HepG2 (cell line): ENCODE measurements at regions not wholly inside any gene's neighbourhood (a gene's known extent, or its start where the extent isn't known, plus 50 kb on each side); places are given as distances from the start of the nearest gene placed in this dataset.

Experiments
- ATAC-seq: fragments of 200-7000 bp; cut with Tn5 transposase; 3 replicates; pipeline ENCODE4 v1.9.1; 2020; ENCODE audit warnings: mild to moderate bottlenecking, moderate library complexity
- BruUV-seq: library from RNA; stranded (reverse); fragments of 400-500 nt; replicated peaks from 2 replicates; lab custom pipeline; 2021; lab: Mats Ljungman, UMichigan
- CTCF ChIA-PET: fragments of 300-600 bp; formaldehyde crosslinking; extraction: SDS; loops from one replicate; lab custom pipeline; 2021; ENCODE audit warnings: low total read pairs, inconsistent platforms, low intra/inter-chr PET ratio; lab: Yijun Ruan, JAX
- POLR2A ChIA-PET: fragments of 350-600 bp; sonication (Branson Sonifier 250); formaldehyde crosslinking; loops from one replicate; lab custom pipeline; 2020; ENCODE audit warnings: antibody characterized with exemption, inconsistent platforms; lab: Yijun Ruan, JAX
- DNase-seq: peaks from one replicate; pipeline ENCODE4 v3.0.0-alpha.2; 2015; ENCODE audit warnings: low spot score
- FAIRE-seq: peaks from 3 replicates; lab custom pipeline; 2011; peaks lifted over from hg19 to GRCh38; lab: Jason Lieb, UNC
- H2AFZ ChIP-seq: one replicate; pipeline ENCODE4 v1.6.1; 2011; ENCODE audit warnings: low read length, inconsistent platforms
- H3K27ac ChIP-seq: fragments of 300-600 bp; 3 replicates; pipeline ENCODE4 v1.8.0; 2011; ENCODE audit warnings: mixed run types, mild to moderate bottlenecking, mixed read lengths, low read length, inconsistent platforms; ENCODE audit not compliant: insufficient read depth; ENCODE audit errors: extremely low read length
- H3K27me3 ChIP-seq, 2 experiments: fragments of 200-600 bp in 1 of 2; 2 replicates in 1 of 2; 3 replicates in 1 of 2; pipeline versions ENCODE4 v1.6.0 to v1.8.0; 2011; ENCODE audit warnings: low read length in 2 of 2, mild to moderate bottlenecking in 2 of 2, moderate library complexity in 2 of 2, inconsistent platforms in 1 of 2; ENCODE audit not compliant: insufficient read depth in 2 of 2, control insufficient read depth in 1 of 2
- H3K36me3 ChIP-seq, 2 experiments: fragments of 200-600 bp in 1 of 2; replicated peaks in 1 of 2; 2 replicates in 1 of 2; 3 replicates in 1 of 2; pipeline versions ENCODE4 v1.5.1 to v1.8.0; 2011; ENCODE audit warnings: low read length in 2 of 2, inconsistent platforms in 1 of 2; ENCODE audit not compliant: insufficient read depth in 2 of 2, control insufficient read depth in 1 of 2
- H3K4me1 ChIP-seq: 2 replicates; pipeline ENCODE4 v1.5.1; 2012; ENCODE audit warnings: low read length, inconsistent platforms; ENCODE audit not compliant: insufficient read depth
- H3K4me2 ChIP-seq: 2 replicates; pipeline ENCODE4 v1.6.0; 2011; ENCODE audit warnings: low read depth, low read length, inconsistent platforms
- H3K4me3 ChIP-seq, 3 experiments: fragments of 200-600 bp in 1 of 3; sonication (generic), shearing (Covaris generic) in 1 of 3; replicated peaks in 1 of 3; 2 replicates each; pipeline ENCODE4 v1.5.1; 2011 to 2016; ENCODE audit warnings: low read length in 3 of 3, inconsistent platforms in 2 of 3, low read depth in 2 of 3, mild to moderate bottlenecking in 2 of 3, control low read depth in 1 of 3, mixed read lengths in 1 of 3; ENCODE audit not compliant: insufficient read depth in 1 of 3
- H3K79me2 ChIP-seq: one replicate; pipeline ENCODE4 v1.6.1; 2011; ENCODE audit warnings: low read length, inconsistent platforms; ENCODE audit not compliant: insufficient read depth
- H3K9ac ChIP-seq: 2 replicates; pipeline ENCODE4 v1.6.0; 2011; ENCODE audit warnings: mild to moderate bottlenecking, low read depth, low read length, inconsistent platforms; ENCODE audit not compliant: insufficient read depth
- H3K9me3 ChIP-seq: 2 replicates; pipeline ENCODE4 v1.5.1; 2012; ENCODE audit warnings: mild to moderate bottlenecking, low read length
- H4K20me1 ChIP-seq: 2 replicates; pipeline ENCODE4 v1.6.0; 2011; ENCODE audit warnings: inconsistent platforms, mild to moderate bottlenecking, low read length, moderate library complexity; ENCODE audit not compliant: insufficient read depth
- EED ChIP-seq: sonication (generic); formaldehyde crosslinking; IDR thresholded peaks from 2 replicates; pipeline ENCODE4 v1.5.0; 2020; ENCODE audit warnings: mild to moderate bottlenecking, missing genetic modification reagents
- GTF3A ChIP-seq: sonication (generic); formaldehyde crosslinking; conservative IDR thresholded peaks from 2 replicates; pipeline ENCODE4 v1.4.0; 2020; ENCODE audit warnings: mild to moderate bottlenecking, missing genetic modification reagents
- HOXA9 ChIP-seq: sonication (generic); formaldehyde crosslinking; IDR thresholded peaks from 2 replicates; pipeline ENCODE4 v1.8.1; 2022; ENCODE audit warnings: missing genetic modification reagents, mild to moderate bottlenecking, moderate library complexity, borderline replicate concordance
- MYNN ChIP-seq: sonication (generic); formaldehyde crosslinking; IDR thresholded peaks from 2 replicates; pipeline ENCODE4 v1.4.0; 2020; ENCODE audit warnings: mild to moderate bottlenecking, low read depth, missing genetic modification reagents
- NFE2L1 ChIP-seq: sonication (generic); formaldehyde crosslinking; IDR thresholded peaks from 2 replicates; pipeline ENCODE4 v1.4.0; 2020; ENCODE audit warnings: missing genetic modification reagents, mild to moderate bottlenecking, borderline replicate concordance
- NFKB2 ChIP-seq: sonication (generic); formaldehyde crosslinking; IDR thresholded peaks from 2 replicates; pipeline ENCODE4 v1.4.0; 2020; ENCODE audit warnings: missing genetic modification reagents, borderline replicate concordance
- PHF21A ChIP-seq: sonication (generic); formaldehyde crosslinking; IDR thresholded peaks from 2 replicates; pipeline ENCODE4 v1.5.0; 2020; ENCODE audit warnings: mild to moderate bottlenecking, missing genetic modification reagents
- RAD51 ChIP-seq: fragments of 450-650 bp; IDR thresholded peaks from 2 replicates; pipeline ENCODE4 v1.6.1; 2016; ENCODE audit warnings: borderline replicate concordance
- SNAPC2 ChIP-seq: sonication (generic); formaldehyde crosslinking; IDR thresholded peaks from 2 replicates; pipeline ENCODE4 v1.8.1; 2022; ENCODE audit warnings: mild to moderate bottlenecking, missing genetic modification reagents
- SP1 ChIP-seq, 2 experiments: fragments of 450-650 bp in 1 of 2; sonication (generic) in 1 of 2; formaldehyde crosslinking in 1 of 2; IDR thresholded peaks; 2 replicates each; pipeline versions ENCODE4 v1.4.0 to v1.6.1; 2016 to 2020; ENCODE audit warnings: missing genetic modification reagents in 1 of 2
- TMF1 ChIP-seq: sonication (generic); formaldehyde crosslinking; IDR thresholded peaks from 2 replicates; pipeline ENCODE4 v1.8.1; 2022; ENCODE audit warnings: low read depth, missing genetic modification reagents
- ZFP41 ChIP-seq: sonication (generic); formaldehyde crosslinking; IDR thresholded peaks from 2 replicates; pipeline ENCODE4 v1.4.0; 2020; ENCODE audit warnings: mild to moderate bottlenecking, missing genetic modification reagents, borderline replicate concordance
- ZNF343 ChIP-seq: sonication (generic); formaldehyde crosslinking; IDR thresholded peaks from 2 replicates; pipeline ENCODE4 v1.4.0; 2020; ENCODE audit warnings: mild to moderate bottlenecking, missing genetic modification reagents
- ZNF484 ChIP-seq: sonication (generic); formaldehyde crosslinking; IDR thresholded peaks from 2 replicates; pipeline ENCODE4 v1.5.1; 2020; ENCODE audit warnings: mild to moderate bottlenecking, low read depth, missing genetic modification reagents, borderline replicate concordance
- ZNF639 ChIP-seq: conservative IDR thresholded peaks from 2 replicates; pipeline ENCODE4 v1.6.1; 2018; ENCODE audit warnings: missing genetic modification reagents
- ZNF678 ChIP-seq: sonication (generic); formaldehyde crosslinking; IDR thresholded peaks from 2 replicates; pipeline ENCODE4 v1.4.0; 2020; ENCODE audit warnings: mild to moderate bottlenecking, missing genetic modification reagents
- WGBS: methylation state at CpG from one replicate; pipeline ENCODE4 v1.1.6; 2017; ENCODE audit warnings: low lambda C conversion rate; 5-methylcytosine and 5-hydroxymethylcytosine counted together
- in situ Hi-C: cut with HindIII; loops from 2 replicates; pipeline ENCODE4 v1.10.0; 2017; ENCODE audit warnings: low pct_unique_long_range_greater_than_20kb; ENCODE audit not compliant: extremely low pct_ligation_motif_present
- intact Hi-C: fragments of 100-400 bp; cut with micrococcal nuclease; formaldehyde crosslinking; loops from one replicate; pipeline ENCODE4 v1.10.0; 2022; ENCODE audit not compliant: unreplicated experiment
- TF ChIP-seq, protein P1 (sequence below): IDR thresholded peaks from 2 replicates; pipeline ENCODE4 v1.4.0; 2020; ENCODE audit warnings: mild to moderate bottlenecking, missing genetic modification reagents

GRCh38 chr21:25133939-25134338 lies 473.3 kb downstream of the MRPL39 start:
- no peak overlapping the region for H2AFZ ChIP-seq
- H3K9me3 ChIP-seq: peaks cover 84% of the 10 kb centered on the region
- H3K4me2 ChIP-seq: no peak overlapping the region
- H4K20me1 ChIP-seq: no peaks in the 10 kb centered on the region
- DNase-seq: no peak
- no peaks in the 10 kb centered on the region for H3K4me1 ChIP-seq
- no peaks in the 10 kb centered on the region for H3K36me3 ChIP-seq
- ChIA-PET POLR2A (no interaction called here), CTCF (no interaction called here)
- H3K79me2 ChIP-seq: no peaks in the 10 kb centered on the region
- in situ Hi-C loops (no loop called here), intact Hi-C loops (no loop called here)
- H3K9ac ChIP-seq: no peak overlapping the region
- BruUV-seq: no TSS peak
- FAIRE-seq: no peak
- no peaks in the 10 kb centered on the region for H3K27me3 ChIP-seq
- WGBS: 0% methylated on average over 2 of the region's 2 CpGs
- no peak for ATAC-seq
- no peak overlapping the region for H3K4me3 ChIP-seq
- no peak overlapping the region for H3K27ac ChIP-seq
- TF ChIP-seq GTF3A (CRISPR knock-in tag): no peak
- TF ChIP-seq, protein P1, sequence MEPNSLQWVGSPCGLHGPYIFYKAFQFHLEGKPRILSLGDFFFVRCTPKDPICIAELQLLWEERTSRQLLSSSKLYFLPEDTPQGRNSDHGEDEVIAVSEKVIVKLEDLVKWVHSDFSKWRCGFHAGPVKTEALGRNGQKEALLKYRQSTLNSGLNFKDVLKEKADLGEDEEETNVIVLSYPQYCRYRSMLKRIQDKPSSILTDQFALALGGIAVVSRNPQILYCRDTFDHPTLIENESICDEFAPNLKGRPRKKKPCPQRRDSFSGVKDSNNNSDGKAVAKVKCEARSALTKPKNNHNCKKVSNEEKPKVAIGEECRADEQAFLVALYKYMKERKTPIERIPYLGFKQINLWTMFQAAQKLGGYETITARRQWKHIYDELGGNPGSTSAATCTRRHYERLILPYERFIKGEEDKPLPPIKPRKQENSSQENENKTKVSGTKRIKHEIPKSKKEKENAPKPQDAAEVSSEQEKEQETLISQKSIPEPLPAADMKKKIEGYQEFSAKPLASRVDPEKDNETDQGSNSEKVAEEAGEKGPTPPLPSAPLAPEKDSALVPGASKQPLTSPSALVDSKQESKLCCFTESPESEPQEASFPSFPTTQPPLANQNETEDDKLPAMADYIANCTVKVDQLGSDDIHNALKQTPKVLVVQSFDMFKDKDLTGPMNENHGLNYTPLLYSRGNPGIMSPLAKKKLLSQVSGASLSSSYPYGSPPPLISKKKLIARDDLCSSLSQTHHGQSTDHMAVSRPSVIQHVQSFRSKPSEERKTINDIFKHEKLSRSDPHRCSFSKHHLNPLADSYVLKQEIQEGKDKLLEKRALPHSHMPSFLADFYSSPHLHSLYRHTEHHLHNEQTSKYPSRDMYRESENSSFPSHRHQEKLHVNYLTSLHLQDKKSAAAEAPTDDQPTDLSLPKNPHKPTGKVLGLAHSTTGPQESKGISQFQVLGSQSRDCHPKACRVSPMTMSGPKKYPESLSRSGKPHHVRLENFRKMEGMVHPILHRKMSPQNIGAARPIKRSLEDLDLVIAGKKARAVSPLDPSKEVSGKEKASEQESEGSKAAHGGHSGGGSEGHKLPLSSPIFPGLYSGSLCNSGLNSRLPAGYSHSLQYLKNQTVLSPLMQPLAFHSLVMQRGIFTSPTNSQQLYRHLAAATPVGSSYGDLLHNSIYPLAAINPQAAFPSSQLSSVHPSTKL (CRISPR knock-in tag): no peak
- TF ChIP-seq RAD51: no peak
- no peak for TF ChIP-seq TMF1 (CRISPR knock-in tag)
- no peak for TF ChIP-seq MYNN (CRISPR knock-in tag)
- TF ChIP-seq SP1 (IDR thresholded peaks at IDR 0.05): no peak
- TF ChIP-seq SP1 (CRISPR knock-in tag; IDR thresholded peaks at IDR 0.05): no peak
- no peak for TF ChIP-seq ZNF484 (CRISPR knock-in tag)
- TF ChIP-seq ZNF343: no peak
- no peak for TF ChIP-seq HOXA9
- TF ChIP-seq SNAPC2 (CRISPR knock-in tag): no peak
- TF ChIP-seq NFKB2: no peak
- TF ChIP-seq EED: no peak
- TF ChIP-seq ZFP41: no peak
- TF ChIP-seq NFE2L1 (CRISPR knock-in tag): no peak
- no peak for TF ChIP-seq ZNF678 (CRISPR knock-in tag)
- no peak for TF ChIP-seq PHF21A (CRISPR knock-in tag)
- no peak for TF ChIP-seq ZNF639
